IMR-90 (cell line): ENCODE measurements at regions not wholly inside any gene's neighbourhood (a gene's known extent, or its start where the extent isn't known, plus 50 kb on each side); places are given as distances from the start of the nearest gene placed in this dataset.

Experiments used
- ATAC-seq: fragments of 200-7000 bp; cut with Tn5 transposase; 2 replicates; pipeline ENCODE4 v1.9.1; 2020; ENCODE audit warnings: low read depth, mild to moderate bottlenecking, moderate library complexity
- BruUV-seq: library from RNA; stranded (reverse); fragments of 400-500 nt; replicated peaks from 2 replicates; lab custom pipeline; 2021; lab: Mats Ljungman, UMichigan
- CTCF ChIA-PET: fragments of 300-600 bp; formaldehyde crosslinking; extraction: SDS; loops from one replicate; lab custom pipeline; 2021; ENCODE audit warnings: antibody characterized with exemption; lab: Yijun Ruan, JAX
- POLR2A ChIA-PET: fragments of 300-600 bp; sonication (Branson Sonifier 250); formaldehyde crosslinking; loops from one replicate; lab custom pipeline; 2022; ENCODE audit warnings: antibody characterized with exemption; ENCODE audit not compliant: unreplicated experiment; lab: Charles Lee
- DNase-seq: peaks from one replicate; pipeline ENCODE4 v3.0.0; 2013
- H2AFZ ChIP-seq: replicated peaks from 2 replicates; pipeline ENCODE3; 2013; ENCODE audit warnings: low read length, mild to moderate bottlenecking; ENCODE audit not compliant: poor library complexity
- H2AK5ac ChIP-seq: 2 replicates; pipeline ENCODE4 v1.6.1; 2013; ENCODE audit warnings: low read depth, low read length, inconsistent platforms
- H2AK9ac ChIP-seq: replicated peaks from 2 replicates; pipeline ENCODE3; 2013; ENCODE audit warnings: mild to moderate bottlenecking, low read depth, low read length, moderate library complexity; ENCODE audit not compliant: poor library complexity
- H2BK120ac ChIP-seq: 2 replicates; pipeline ENCODE4 v1.6.1; 2013; ENCODE audit warnings: low read depth, low read length, inconsistent platforms
- H2BK15ac ChIP-seq: 3 replicates; pipeline ENCODE4 v1.6.1; 2013; ENCODE audit warnings: low read depth, low read length, inconsistent platforms
- H2BK20ac ChIP-seq: 2 replicates; pipeline ENCODE4 v1.6.1; 2013; ENCODE audit warnings: low read depth, mild to moderate bottlenecking, inconsistent platforms, low read length, moderate library complexity
- H2BK5ac ChIP-seq: 2 replicates; pipeline ENCODE4 v1.6.1; 2013; ENCODE audit warnings: mild to moderate bottlenecking, low read depth, low read length, inconsistent platforms; ENCODE audit not compliant: poor library complexity, severe bottlenecking
- H3K14ac ChIP-seq: replicated peaks from 2 replicates; pipeline ENCODE4 v1.6.1; 2013; ENCODE audit warnings: low read depth, low read length, inconsistent platforms
- H3K18ac ChIP-seq: 2 replicates; pipeline ENCODE4 v1.6.1; 2013; ENCODE audit warnings: low read depth, low read length, control low read depth
- H3K23ac ChIP-seq: 2 replicates; pipeline ENCODE4 v1.6.1; 2013; ENCODE audit warnings: low read depth, low read length, inconsistent platforms
- H3K27ac ChIP-seq: 2 replicates; pipeline ENCODE4 v1.5.1; 2013; ENCODE audit warnings: mild to moderate bottlenecking, control low read depth, low read length; ENCODE audit not compliant: insufficient read depth
- H3K27me3 ChIP-seq: 2 replicates; pipeline ENCODE4 v1.6.1; 2013; ENCODE audit warnings: low read length; ENCODE audit not compliant: control insufficient read depth, insufficient read depth
- H3K36me3 ChIP-seq: 2 replicates; pipeline ENCODE4 v1.6.1; 2013; ENCODE audit warnings: low read length, mixed read lengths; ENCODE audit not compliant: control insufficient read depth, insufficient read depth
- H3K4ac ChIP-seq: 2 replicates; pipeline ENCODE4 v1.6.1; 2013; ENCODE audit warnings: low read depth, low read length, inconsistent platforms
- H3K4me1 ChIP-seq: 2 replicates; pipeline ENCODE4 v1.6.1; 2013; ENCODE audit warnings: low read length, mixed read lengths; ENCODE audit not compliant: control insufficient read depth, insufficient read depth
- H3K4me2 ChIP-seq: 2 replicates; pipeline ENCODE4 v1.6.1; 2013; ENCODE audit warnings: low read depth, mild to moderate bottlenecking, control low read depth, low read length, moderate library complexity
- H3K4me3 ChIP-seq: 2 replicates; pipeline ENCODE4 v1.5.1; 2013; ENCODE audit warnings: low read depth, mild to moderate bottlenecking, control low read depth, low read length, moderate library complexity; ENCODE audit not compliant: insufficient read depth
- H3K56ac ChIP-seq: 2 replicates; pipeline ENCODE4 v1.6.1; 2013; ENCODE audit warnings: low read length, inconsistent platforms; ENCODE audit not compliant: insufficient read depth; ENCODE audit errors: extremely low read depth
- H3K79me1 ChIP-seq, 2 experiments: 2 replicates each; pipeline ENCODE4 v1.6.1; 2013; ENCODE audit warnings: low read length in 2 of 2, inconsistent platforms in 1 of 2, low read depth in 1 of 2
- H3K9ac ChIP-seq: 2 replicates; pipeline ENCODE4 v1.6.1; 2013; ENCODE audit warnings: low read depth, low read length, control low read depth
- H3K9me1 ChIP-seq: 2 replicates; pipeline ENCODE4 v1.6.1; 2013; ENCODE audit warnings: low read length, inconsistent platforms; ENCODE audit not compliant: insufficient read depth
- H3K9me3 ChIP-seq: 2 replicates; pipeline ENCODE4 v1.6.1; 2013; ENCODE audit warnings: low read length; ENCODE audit not compliant: control insufficient read depth, insufficient read depth
- H4K20me1 ChIP-seq: 2 replicates; pipeline ENCODE4 v1.6.1; 2013; ENCODE audit warnings: low read length, inconsistent platforms; ENCODE audit not compliant: insufficient read depth
- H4K5ac ChIP-seq: 2 replicates; pipeline ENCODE4 v1.6.1; 2013; ENCODE audit warnings: mild to moderate bottlenecking, low read depth, low read length, control low read depth
- H4K8ac ChIP-seq, 2 experiments: 2 replicates each; pipeline ENCODE4 v1.6.1; 2013; ENCODE audit warnings: low read depth in 2 of 2, low read length in 2 of 2, control low read depth in 1 of 2, inconsistent platforms in 1 of 2
- H4K91ac ChIP-seq: 2 replicates; pipeline ENCODE4 v1.6.1; 2013; ENCODE audit warnings: low read depth, low read length, inconsistent platforms; ENCODE audit not compliant: insufficient read depth
- BHLHE40 ChIP-seq: fragments of 150-350 bp; IDR thresholded peaks from 2 replicates; pipeline ENCODE4 v1.6.1; 2016; ENCODE audit warnings: mild to moderate bottlenecking, low read depth, low read length
- CHD1 ChIP-seq: IDR thresholded peaks from 2 replicates; pipeline ENCODE4 v1.6.1; 2012; ENCODE audit warnings: low read depth, low read length, improper control_type of control experiment
- FOS ChIP-seq: fragments of 150-350 bp; IDR thresholded peaks from 2 replicates; pipeline ENCODE4 v1.6.1; 2016; ENCODE audit warnings: low read depth, low read length
- MAZ ChIP-seq: IDR thresholded peaks from 2 replicates; pipeline ENCODE4 v1.6.1; 2012; ENCODE audit warnings: low read depth, mild to moderate bottlenecking, low read length, improper control_type of control experiment, moderate library complexity, borderline replicate concordance
- POLR2A ChIP-seq: IDR thresholded peaks from 2 replicates; pipeline ENCODE4 v1.6.1; 2012; ENCODE audit warnings: mild to moderate bottlenecking, low read depth, low read length
- RCOR1 ChIP-seq: IDR thresholded peaks from 2 replicates; pipeline ENCODE4 v1.6.1; 2012; ENCODE audit warnings: mild to moderate bottlenecking, low read length, improper control_type of control experiment; ENCODE audit not compliant: insufficient replicate concordance
- SMC3 ChIP-seq: fragments of 150-350 bp; IDR thresholded peaks from 2 replicates; pipeline ENCODE4 v1.6.1; 2016; ENCODE audit warnings: low read depth, mild to moderate bottlenecking, antibody characterized with exemption, low read length, moderate library complexity
- WGBS, 2 experiments: methylation state at CpG; one replicate each; pipeline versions ENCODE4 v1.1.5 to v1.1.7; 2013; ENCODE audit warnings: missing lambda C conversion rate in 2 of 2; ENCODE audit not compliant: insufficient read length in 1 of 2; ENCODE audit errors: extremely low coverage in 2 of 2; 5-methylcytosine and 5-hydroxymethylcytosine counted together
- dilution Hi-C: fragments of 300-500 bp; cut with HindIII; formaldehyde crosslinking; loops from one replicate; pipeline ENCODE4 v1.14.3; 2018; ENCODE audit warnings: low sequenced_read_pairs; ENCODE audit not compliant: unreplicated experiment
- in situ Hi-C: fragments of 300-500 bp; cut with MboI; formaldehyde crosslinking; loops from 3 replicates; pipeline ENCODE4 v1.14.3; 2019; ENCODE audit warnings: low sequenced_read_pairs, inconsistent platforms, mixed read lengths
- intact Hi-C: fragments of 100-400 bp; cut with micrococcal nuclease; formaldehyde crosslinking; loops from 2 replicates; pipeline ENCODE4 v1.10.0; 2022

GRCh38 chr21:19950347-19950746, 1047.9 kb upstream of the NCAM2 start:
- Histone ChIP-seq H4K8ac (no peak overlapping the region), H2AFZ (no peak overlapping the region), H3K9me1 (no peaks in the 10 kb centered on the region), H2AK9ac (no peak overlapping the region), H3K9me3 (no peaks in the 10 kb centered on the region), H2BK15ac (no peak overlapping the region), H3K4me3 (no peak overlapping the region), H4K20me1 (no peaks in the 10 kb centered on the region), H3K4me1 (no peaks in the 10 kb centered on the region), H3K4ac (no peak overlapping the region), H3K9ac (no peak overlapping the region), H2AK5ac (no peak overlapping the region), H3K56ac (no peak overlapping the region), H3K27ac (no peak overlapping the region), H2BK120ac (no peak overlapping the region), H3K14ac (no peak overlapping the region), H4K91ac (no peak overlapping the region), H2BK5ac (no peak overlapping the region), H3K18ac (no peak overlapping the region), H2BK20ac (no peak overlapping the region), H3K36me3 (no peaks in the 10 kb centered on the region), H3K79me1 (no peaks in the 10 kb centered on the region), H3K4me2 (no peak overlapping the region), H3K27me3 (no peaks in the 10 kb centered on the region), H4K5ac (no peak overlapping the region), H3K23ac (no peak overlapping the region)
- ChIA-PET CTCF (no interaction called here), POLR2A (no interaction called here)
- no CpG with 5 or more reads among the region's 2 CpGs for WGBS, 2 experiments
- no peak for DNase-seq
- in situ Hi-C loops: no loop called here
- dilution Hi-C loops: no loop called here
- ATAC-seq: no peak
- no TSS peak for BruUV-seq
- intact Hi-C loops: no loop called here
- no peak for TF ChIP-seq SMC3
- TF ChIP-seq RCOR1: no peak
- no peak for TF ChIP-seq FOS
- TF ChIP-seq MAZ: no peak
- no peak for TF ChIP-seq POLR2A
- TF ChIP-seq CHD1: no peak
- no peak for TF ChIP-seq BHLHE40
